ENCODE measurements at regions not wholly inside any gene's neighbourhood (a gene's known extent, or its start where the extent isn't known, plus 50 kb on each side); places are given as distances from the start of the nearest gene placed in this dataset.

DNA sequence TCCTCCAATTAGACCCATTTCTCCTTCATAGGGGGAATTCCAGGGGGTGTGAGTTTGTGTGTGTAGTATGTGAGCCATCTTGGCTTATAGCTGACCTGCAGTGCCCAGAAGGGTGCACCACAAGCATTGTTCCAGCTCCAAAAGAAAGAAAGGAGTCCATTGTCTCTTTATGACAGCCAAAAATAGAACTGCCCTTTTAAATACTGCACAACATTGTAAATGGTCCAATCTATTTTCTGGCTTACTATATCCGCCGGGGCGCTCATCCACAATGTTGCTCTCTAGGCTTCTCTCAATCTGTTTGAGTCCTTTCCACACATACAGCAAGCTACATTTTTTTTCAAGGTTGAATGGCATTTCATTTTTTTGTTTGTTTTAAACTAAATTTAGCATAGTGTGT lies 517.5 kb downstream of the STK39 start:
- no peak for TF ChIP-seq SIRT6 (IDR thresholded peaks at IDR 0.05; ENCODE audit: low read length)
- no peak for TF ChIP-seq POLR2A (IDR thresholded peaks at IDR 0.05; ENCODE audit: control extremely low read depth in 1 of 2, low read depth in 2 of 2, low read length in 2 of 2)
- no peak for TF ChIP-seq TCF12 (IDR thresholded peaks at IDR 0.05; ENCODE audit: low read depth, low read length)
- TF ChIP-seq MAX (IDR thresholded peaks at IDR 0.05): no peak
- TF ChIP-seq CTCF (IDR thresholded peaks at IDR 0.05; ENCODE audit: control extremely low read depth in 1 of 3, insufficient read depth in 1 of 3, low read depth in 1 of 3, low read length in 3 of 3): no peak
- TF ChIP-seq YY1 (IDR thresholded peaks at IDR 0.05; ENCODE audit: low read depth, low read length): no peak
- no peak for TF ChIP-seq POLR2AphosphoS5 (IDR thresholded peaks at IDR 0.05; ENCODE audit: low read depth, low read length)
